Myocyte (in vitro differentiated cells): ENCODE measurements at regions not wholly inside any gene's neighbourhood (a gene's known extent, or its start where the extent isn't known, plus 50 kb on each side); places are given as distances from the start of the nearest gene placed in this dataset.
"Not testable (repeated sequence)": the region's sequence is repeated elsewhere in the genome, so short reads cannot be mapped to it uniquely, and the experiment has no call there.

Experiments used
- DNase-seq: peaks from one replicate; pipeline ENCODE4 v3.0.0-alpha.2; 2012; ENCODE audit warnings: low read depth

- no peak for DNase-seq
Measured at GRCh38 chr5:83889971-83890745, 169.5 kb upstream of the HAPLN1 start.

GRCh38 chr5:83877911-83878706, 157.5 kb upstream of the HAPLN1 start:
- DNase-seq: peak; percentile 30

- DNase-seq: peak; percentile 26
Measured at GRCh38 chr5:83871533-83872395, 151.1 kb upstream of the HAPLN1 start.

GRCh38 chr5:83866181-83866580, 145.5 kb upstream of the HAPLN1 start:
- no peak for DNase-seq

GRCh38 chr5:83865579-83865978, 144.9 kb upstream of the HAPLN1 start:
- no peak for DNase-seq

- no peak for DNase-seq
Measured at GRCh38 chr5:83864652-83865051, 144.0 kb upstream of the HAPLN1 start.

- DNase-seq: no peak
Measured at GRCh38 chr5:83857341-83857740, 136.7 kb upstream of the HAPLN1 start.

- no peak for DNase-seq
Measured at GRCh38 chr5:83856881-83857280, 136.2 kb upstream of the HAPLN1 start.

GRCh38 chr5:83850412-83850811, 129.8 kb upstream of the HAPLN1 start:
- DNase-seq: not testable (repeated sequence)

- no peak for DNase-seq
Measured at GRCh38 chr5:83848941-83849340, 128.3 kb upstream of the HAPLN1 start.

- DNase-seq: no peak
Measured at GRCh38 chr5:83846624-83847350, 126.1 kb upstream of the HAPLN1 start.

GRCh38 chr5:83844449-83845068, 123.9 kb upstream of the HAPLN1 start:
- DNase-seq: peak; percentile 82

GRCh38 chr5:83839788-83840187, 119.1 kb upstream of the HAPLN1 start:
- no peak for DNase-seq

GRCh38 chr5:83839256-83839655, 118.6 kb upstream of the HAPLN1 start:
- no peak for DNase-seq

GRCh38 chr5:83837265-83837907, 116.7 kb upstream of the HAPLN1 start:
- no peak for DNase-seq

GRCh38 chr5:83834306-83834705, 113.7 kb upstream of the HAPLN1 start:
- no peak for DNase-seq

- no peak for DNase-seq
Measured at GRCh38 chr5:83831834-83832233, 111.2 kb upstream of the HAPLN1 start.

- DNase-seq: no peak
Measured at GRCh38 chr5:83827111-83827557, 106.5 kb upstream of the HAPLN1 start.

GRCh38 chr5:83817591-83817990, 96.9 kb upstream of the HAPLN1 start:
- no peak for DNase-seq

- no peak for DNase-seq
Measured at GRCh38 chr5:83815661-83816060, 95.0 kb upstream of the HAPLN1 start.
